HepG2 (cell line): ENCODE measurements at regions not wholly inside any gene's neighbourhood (a gene's known extent, or its start where the extent isn't known, plus 50 kb on each side); places are given as distances from the start of the nearest gene placed in this dataset.

Source experiments
- ATAC-seq: fragments of 200-7000 bp; cut with Tn5 transposase; 3 replicates; pipeline ENCODE4 v1.9.1; 2020; ENCODE audit warnings: mild to moderate bottlenecking, moderate library complexity
- BruUV-seq: library from RNA; stranded (reverse); fragments of 400-500 nt; replicated peaks from 2 replicates; lab custom pipeline; 2021; lab: Mats Ljungman, UMichigan
- CTCF ChIA-PET: fragments of 300-600 bp; formaldehyde crosslinking; extraction: SDS; loops from one replicate; lab custom pipeline; 2021; ENCODE audit warnings: low total read pairs, inconsistent platforms, low intra/inter-chr PET ratio; lab: Yijun Ruan, JAX
- POLR2A ChIA-PET: fragments of 350-600 bp; sonication (Branson Sonifier 250); formaldehyde crosslinking; loops from one replicate; lab custom pipeline; 2020; ENCODE audit warnings: antibody characterized with exemption, inconsistent platforms; lab: Yijun Ruan, JAX
- DNase-seq: peaks from one replicate; pipeline ENCODE4 v3.0.0-alpha.2; 2015; ENCODE audit warnings: low spot score
- FAIRE-seq: peaks from 3 replicates; lab custom pipeline; 2011; peaks lifted over from hg19 to GRCh38; lab: Jason Lieb, UNC
- H2AFZ ChIP-seq: one replicate; pipeline ENCODE4 v1.6.1; 2011; ENCODE audit warnings: low read length, inconsistent platforms
- H3K27ac ChIP-seq: fragments of 300-600 bp; 3 replicates; pipeline ENCODE4 v1.8.0; 2011; ENCODE audit warnings: mixed run types, mild to moderate bottlenecking, mixed read lengths, low read length, inconsistent platforms; ENCODE audit not compliant: insufficient read depth; ENCODE audit errors: extremely low read length
- H3K27me3 ChIP-seq, 2 experiments: fragments of 200-600 bp in 1 of 2; 2 replicates in 1 of 2; 3 replicates in 1 of 2; pipeline versions ENCODE4 v1.6.0 to v1.8.0; 2011; ENCODE audit warnings: low read length in 2 of 2, mild to moderate bottlenecking in 2 of 2, moderate library complexity in 2 of 2, inconsistent platforms in 1 of 2; ENCODE audit not compliant: insufficient read depth in 2 of 2, control insufficient read depth in 1 of 2
- H3K36me3 ChIP-seq, 2 experiments: fragments of 200-600 bp in 1 of 2; replicated peaks in 1 of 2; 2 replicates in 1 of 2; 3 replicates in 1 of 2; pipeline versions ENCODE4 v1.5.1 to v1.8.0; 2011; ENCODE audit warnings: low read length in 2 of 2, inconsistent platforms in 1 of 2; ENCODE audit not compliant: insufficient read depth in 2 of 2, control insufficient read depth in 1 of 2
- H3K4me1 ChIP-seq: 2 replicates; pipeline ENCODE4 v1.5.1; 2012; ENCODE audit warnings: low read length, inconsistent platforms; ENCODE audit not compliant: insufficient read depth
- H3K4me2 ChIP-seq: 2 replicates; pipeline ENCODE4 v1.6.0; 2011; ENCODE audit warnings: low read depth, low read length, inconsistent platforms
- H3K4me3 ChIP-seq, 3 experiments: fragments of 200-600 bp in 1 of 3; sonication (generic), shearing (Covaris generic) in 1 of 3; replicated peaks in 1 of 3; 2 replicates each; pipeline ENCODE4 v1.5.1; 2011 to 2016; ENCODE audit warnings: low read length in 3 of 3, inconsistent platforms in 2 of 3, low read depth in 2 of 3, mild to moderate bottlenecking in 2 of 3, control low read depth in 1 of 3, mixed read lengths in 1 of 3; ENCODE audit not compliant: insufficient read depth in 1 of 3
- H3K79me2 ChIP-seq: one replicate; pipeline ENCODE4 v1.6.1; 2011; ENCODE audit warnings: low read length, inconsistent platforms; ENCODE audit not compliant: insufficient read depth
- H3K9ac ChIP-seq: 2 replicates; pipeline ENCODE4 v1.6.0; 2011; ENCODE audit warnings: mild to moderate bottlenecking, low read depth, low read length, inconsistent platforms; ENCODE audit not compliant: insufficient read depth
- H3K9me3 ChIP-seq: 2 replicates; pipeline ENCODE4 v1.5.1; 2012; ENCODE audit warnings: mild to moderate bottlenecking, low read length
- H4K20me1 ChIP-seq: 2 replicates; pipeline ENCODE4 v1.6.0; 2011; ENCODE audit warnings: inconsistent platforms, mild to moderate bottlenecking, low read length, moderate library complexity; ENCODE audit not compliant: insufficient read depth
- CENPX ChIP-seq: sonication (generic); formaldehyde crosslinking; IDR thresholded peaks from 2 replicates; pipeline ENCODE4 v1.9.0; 2021; ENCODE audit warnings: mild to moderate bottlenecking, missing genetic modification reagents, moderate library complexity
- EHMT2 ChIP-seq: fragments of 200-600 bp; sonication (generic); IDR thresholded peaks from 2 replicates; pipeline ENCODE4 v1.7.0; 2017; ENCODE audit warnings: antibody characterized with exemption, low read depth, low read length, borderline replicate concordance
- FOXC1 ChIP-seq: sonication (generic); formaldehyde crosslinking; IDR thresholded peaks from 2 replicates; pipeline ENCODE4 v1.8.0; 2022; ENCODE audit warnings: mild to moderate bottlenecking, missing genetic modification reagents, borderline replicate concordance
- HCFC1 ChIP-seq: fragments of 150-350 bp; IDR thresholded peaks from 2 replicates; pipeline ENCODE4 v1.6.1; 2014; ENCODE audit warnings: low read depth, low read length
- MXI1 ChIP-seq: IDR thresholded peaks from 3 replicates; pipeline ENCODE4 v1.6.1; 2012; ENCODE audit warnings: low read depth, low read length, inconsistent platforms, borderline replicate concordance
- SNAI1 ChIP-seq: sonication (generic); formaldehyde crosslinking; IDR thresholded peaks from 2 replicates; pipeline ENCODE4 v1.5.0; 2020; ENCODE audit warnings: mild to moderate bottlenecking, missing genetic modification reagents, borderline replicate concordance
- ZNF225 ChIP-seq: sonication (generic); formaldehyde crosslinking; IDR thresholded peaks from 2 replicates; pipeline ENCODE4 v1.4.0; 2020; ENCODE audit warnings: mild to moderate bottlenecking, missing genetic modification reagents
- ZNF761 ChIP-seq: sonication (generic); formaldehyde crosslinking; conservative IDR thresholded peaks from 2 replicates; pipeline ENCODE4 v1.4.0; 2020; ENCODE audit warnings: mild to moderate bottlenecking, missing genetic modification reagents
- WGBS: methylation state at CpG from one replicate; pipeline ENCODE4 v1.1.6; 2017; ENCODE audit warnings: low lambda C conversion rate; 5-methylcytosine and 5-hydroxymethylcytosine counted together
- in situ Hi-C: cut with HindIII; loops from 2 replicates; pipeline ENCODE4 v1.10.0; 2017; ENCODE audit warnings: low pct_unique_long_range_greater_than_20kb; ENCODE audit not compliant: extremely low pct_ligation_motif_present
- intact Hi-C: fragments of 100-400 bp; cut with micrococcal nuclease; formaldehyde crosslinking; loops from one replicate; pipeline ENCODE4 v1.10.0; 2022; ENCODE audit not compliant: unreplicated experiment

GRCh38 chr16:86088816-86089215, 189.9 kb downstream of the IRF8 start (continued):
- TF ChIP-seq HCFC1 (no peak), CENPX (CRISPR knock-in tag) (no peak), MXI1 (no peak), FOXC1 (CRISPR knock-in tag) (no peak)

GRCh38 chr16:86089334-86089900, 190.5 kb downstream of the IRF8 start:
- Histone ChIP-seq H3K9ac (no peak overlapping the region), H2AFZ (no peak overlapping the region), H3K36me3 (no peaks in the 10 kb centered on the region), H3K9me3 (no peaks in the 10 kb centered on the region), H3K27me3 (peaks cover 3 to 16% of the 10 kb centered on the region in 2 experiments; a peak in 4 of 5 replicates)
- in situ Hi-C loops (no loop called here), intact Hi-C loops (no loop called here)
- ChIA-PET CTCF (no interaction called here), POLR2A (no interaction called here)
- FAIRE-seq, result no peak
- BruUV-seq, result no TSS peak
- TF ChIP-seq EHMT2, result no peak
- no peak for TF ChIP-seq ZNF225 (CRISPR knock-in tag)
- TF ChIP-seq ZNF761 (CRISPR knock-in tag), result no peak
- TF ChIP-seq SNAI1, result no peak
- TF ChIP-seq, all 625 proteins: peak for 0
- 30% methylated on average over 12 of the region's 14 CpGs for WGBS
- H3K27ac ChIP-seq, result no peak overlapping the region
- no peaks in the 10 kb centered on the region for H3K79me2 ChIP-seq
- no peaks in the 10 kb centered on the region for H4K20me1 ChIP-seq
- peak overlapping the region in 1 of 3 experiments; percentile 24; a peak in 1 of 6 replicates for H3K4me3 ChIP-seq
- peaks cover 16% of the 10 kb centered on the region for H3K4me1 ChIP-seq
- peak overlapping the region; percentile 50; the same call in 1 of the 2 replicates for H3K4me2 ChIP-seq
- ATAC-seq, result no peak
- DNase-seq, result no peak
